HepG2 (cell line): ENCODE measurements at regions not wholly inside any gene's neighbourhood (a gene's known extent, or its start where the extent isn't known, plus 50 kb on each side); places are given as distances from the start of the nearest gene placed in this dataset.

Experiments used
- ATAC-seq: fragments of 200-7000 bp; cut with Tn5 transposase; 3 replicates; pipeline ENCODE4 v1.9.1; 2020; ENCODE audit warnings: mild to moderate bottlenecking, moderate library complexity
- BruUV-seq: library from RNA; stranded (reverse); fragments of 400-500 nt; replicated peaks from 2 replicates; lab custom pipeline; 2021; lab: Mats Ljungman, UMichigan
- CTCF ChIA-PET: fragments of 300-600 bp; formaldehyde crosslinking; extraction: SDS; loops from one replicate; lab custom pipeline; 2021; ENCODE audit warnings: low total read pairs, inconsistent platforms, low intra/inter-chr PET ratio; lab: Yijun Ruan, JAX
- POLR2A ChIA-PET: fragments of 350-600 bp; sonication (Branson Sonifier 250); formaldehyde crosslinking; loops from one replicate; lab custom pipeline; 2020; ENCODE audit warnings: antibody characterized with exemption, inconsistent platforms; lab: Yijun Ruan, JAX
- DNase-seq: peaks from one replicate; pipeline ENCODE4 v3.0.0-alpha.2; 2015; ENCODE audit warnings: low spot score
- FAIRE-seq: peaks from 3 replicates; lab custom pipeline; 2011; peaks lifted over from hg19 to GRCh38; lab: Jason Lieb, UNC
- H2AFZ ChIP-seq: one replicate; pipeline ENCODE4 v1.6.1; 2011; ENCODE audit warnings: low read length, inconsistent platforms
- H3K27ac ChIP-seq: fragments of 300-600 bp; 3 replicates; pipeline ENCODE4 v1.8.0; 2011; ENCODE audit warnings: mixed run types, mild to moderate bottlenecking, mixed read lengths, low read length, inconsistent platforms; ENCODE audit not compliant: insufficient read depth; ENCODE audit errors: extremely low read length
- H3K27me3 ChIP-seq, 2 experiments: fragments of 200-600 bp in 1 of 2; 2 replicates in 1 of 2; 3 replicates in 1 of 2; pipeline versions ENCODE4 v1.6.0 to v1.8.0; 2011; ENCODE audit warnings: low read length in 2 of 2, mild to moderate bottlenecking in 2 of 2, moderate library complexity in 2 of 2, inconsistent platforms in 1 of 2; ENCODE audit not compliant: insufficient read depth in 2 of 2, control insufficient read depth in 1 of 2
- H3K36me3 ChIP-seq, 2 experiments: fragments of 200-600 bp in 1 of 2; replicated peaks in 1 of 2; 2 replicates in 1 of 2; 3 replicates in 1 of 2; pipeline versions ENCODE4 v1.5.1 to v1.8.0; 2011; ENCODE audit warnings: low read length in 2 of 2, inconsistent platforms in 1 of 2; ENCODE audit not compliant: insufficient read depth in 2 of 2, control insufficient read depth in 1 of 2
- H3K4me1 ChIP-seq: 2 replicates; pipeline ENCODE4 v1.5.1; 2012; ENCODE audit warnings: low read length, inconsistent platforms; ENCODE audit not compliant: insufficient read depth
- H3K4me2 ChIP-seq: 2 replicates; pipeline ENCODE4 v1.6.0; 2011; ENCODE audit warnings: low read depth, low read length, inconsistent platforms
- H3K4me3 ChIP-seq, 3 experiments: fragments of 200-600 bp in 1 of 3; sonication (generic), shearing (Covaris generic) in 1 of 3; replicated peaks in 1 of 3; 2 replicates each; pipeline ENCODE4 v1.5.1; 2011 to 2016; ENCODE audit warnings: low read length in 3 of 3, inconsistent platforms in 2 of 3, low read depth in 2 of 3, mild to moderate bottlenecking in 2 of 3, control low read depth in 1 of 3, mixed read lengths in 1 of 3; ENCODE audit not compliant: insufficient read depth in 1 of 3
- H3K79me2 ChIP-seq: one replicate; pipeline ENCODE4 v1.6.1; 2011; ENCODE audit warnings: low read length, inconsistent platforms; ENCODE audit not compliant: insufficient read depth
- H3K9ac ChIP-seq: 2 replicates; pipeline ENCODE4 v1.6.0; 2011; ENCODE audit warnings: mild to moderate bottlenecking, low read depth, low read length, inconsistent platforms; ENCODE audit not compliant: insufficient read depth
- H3K9me3 ChIP-seq: 2 replicates; pipeline ENCODE4 v1.5.1; 2012; ENCODE audit warnings: mild to moderate bottlenecking, low read length
- H4K20me1 ChIP-seq: 2 replicates; pipeline ENCODE4 v1.6.0; 2011; ENCODE audit warnings: inconsistent platforms, mild to moderate bottlenecking, low read length, moderate library complexity; ENCODE audit not compliant: insufficient read depth
- CENPBD1 ChIP-seq: sonication (generic); formaldehyde crosslinking; IDR thresholded peaks from 2 replicates; pipeline ENCODE4 v1.8.0; 2022; ENCODE audit warnings: missing genetic modification reagents, low read depth, mild to moderate bottlenecking, borderline replicate concordance
- DMTF1 ChIP-seq: sonication (generic); formaldehyde crosslinking; IDR thresholded peaks from 2 replicates; pipeline ENCODE4 v1.4.0; 2020; ENCODE audit warnings: mild to moderate bottlenecking, missing genetic modification reagents
- E2F1 ChIP-seq: sonication (generic); formaldehyde crosslinking; IDR thresholded peaks from 2 replicates; pipeline ENCODE4 v1.5.0; 2020; ENCODE audit warnings: missing genetic modification reagents
- FOXK2 ChIP-seq: fragments of 450-650 bp; IDR thresholded peaks from 2 replicates; pipeline ENCODE4 v1.6.1; 2016
- GPN1 ChIP-seq: sonication (generic); formaldehyde crosslinking; IDR thresholded peaks from 2 replicates; pipeline ENCODE4 v1.5.1; 2020; ENCODE audit warnings: missing genetic modification reagents, borderline replicate concordance
- HHEX ChIP-seq: IDR thresholded peaks from 2 replicates; pipeline ENCODE4 v1.6.1; 2016; ENCODE audit warnings: control low read depth
- MIXL1 ChIP-seq: IDR thresholded peaks from 2 replicates; pipeline ENCODE4 v1.6.1; 2016
- MXD4 ChIP-seq: IDR thresholded peaks from 2 replicates; pipeline ENCODE4 v1.6.1; 2016; ENCODE audit warnings: mild to moderate bottlenecking, missing biosample characterization, missing genetic modification reagents
- SIN3A ChIP-seq: IDR thresholded peaks from 2 replicates; pipeline ENCODE4 v1.6.1; 2011; ENCODE audit warnings: low read depth, mild to moderate bottlenecking, control low read depth, low read length, borderline replicate concordance
- TAF15 ChIP-seq: fragments of 200-400 bp; formaldehyde crosslinking; IDR thresholded peaks from one replicate; pipeline ENCODE4 v1.6.1; 2018; ENCODE audit warnings: mild to moderate bottlenecking, low read depth, low read length; ENCODE audit not compliant: poor library complexity, severe bottlenecking
- TFDP1 ChIP-seq: IDR thresholded peaks from 2 replicates; pipeline ENCODE4 v1.6.1; 2016; ENCODE audit warnings: missing compliant biosample characterization, missing genetic modification reagents, borderline replicate concordance
- ZBTB46 ChIP-seq: sonication (generic); formaldehyde crosslinking; IDR thresholded peaks from 2 replicates; pipeline ENCODE4 v1.4.0; 2020; ENCODE audit warnings: mild to moderate bottlenecking, missing genetic modification reagents, borderline replicate concordance
- ZNF550 ChIP-seq: sonication (generic); formaldehyde crosslinking; IDR thresholded peaks from 2 replicates; pipeline ENCODE4 v1.4.0; 2020; ENCODE audit warnings: mild to moderate bottlenecking, missing genetic modification reagents, borderline replicate concordance
- ZNF652 ChIP-seq: IDR thresholded peaks from 2 replicates; pipeline ENCODE4 v1.6.1; 2016; ENCODE audit warnings: low read depth, borderline replicate concordance
- ZNF792 ChIP-seq: IDR thresholded peaks from 2 replicates; pipeline ENCODE4 v1.6.1; 2016
- ZNF878 ChIP-seq: sonication (generic); formaldehyde crosslinking; IDR thresholded peaks from 2 replicates; pipeline ENCODE4 v1.8.1; 2023; ENCODE audit warnings: mild to moderate bottlenecking, missing genetic modification reagents, moderate library complexity
- ZXDC ChIP-seq: sonication (generic); formaldehyde crosslinking; IDR thresholded peaks from 2 replicates; pipeline ENCODE4 v1.5.0; 2020; ENCODE audit warnings: mild to moderate bottlenecking, missing genetic modification reagents
- WGBS: methylation state at CpG from one replicate; pipeline ENCODE4 v1.1.6; 2017; ENCODE audit warnings: low lambda C conversion rate; 5-methylcytosine and 5-hydroxymethylcytosine counted together
- in situ Hi-C: cut with HindIII; loops from 2 replicates; pipeline ENCODE4 v1.10.0; 2017; ENCODE audit warnings: low pct_unique_long_range_greater_than_20kb; ENCODE audit not compliant: extremely low pct_ligation_motif_present
- intact Hi-C: fragments of 100-400 bp; cut with micrococcal nuclease; formaldehyde crosslinking; loops from one replicate; pipeline ENCODE4 v1.10.0; 2022; ENCODE audit not compliant: unreplicated experiment

- in situ Hi-C loops (no loop called here), intact Hi-C loops (no loop called here)
- TF ChIP-seq ZNF878 (CRISPR knock-in tag) (no peak), TFDP1 (CRISPR knock-in tag) (no peak), GPN1 (no peak), E2F1 (CRISPR knock-in tag) (no peak), ZNF550 (CRISPR knock-in tag) (no peak), FOXK2 (no peak), CENPBD1 (CRISPR knock-in tag) (no peak), ZXDC (CRISPR knock-in tag) (no peak), ZNF652 (no peak), MXD4 (CRISPR knock-in tag) (no peak), ZBTB46 (CRISPR knock-in tag) (no peak), DMTF1 (CRISPR knock-in tag) (no peak), SIN3A (no peak), ZNF792 (CRISPR knock-in tag) (no peak), HHEX (no peak), MIXL1 (CRISPR knock-in tag) (no peak), TAF15 (no peak)
- H3K36me3 ChIP-seq: no peaks in the 10 kb centered on the region
- ATAC-seq (no peak), DNase-seq (no peak), FAIRE-seq (no peak)
- WGBS: 11% methylated on average over 2 of the region's 2 CpGs
- H3K9me3 ChIP-seq: no peaks in the 10 kb centered on the region
- POLR2A ChIA-PET: no interaction called here
- no TSS peak for BruUV-seq
- no peak overlapping the region for H3K27ac ChIP-seq
- no peaks in the 10 kb centered on the region for H3K27me3 ChIP-seq
- H3K4me2 ChIP-seq: no peak overlapping the region
- CTCF ChIA-PET: no interaction called here
- H3K9ac ChIP-seq: no peak overlapping the region
- no peak overlapping the region for H3K4me3 ChIP-seq
- no peaks in the 10 kb centered on the region for H3K4me1 ChIP-seq
- H4K20me1 ChIP-seq: no peaks in the 10 kb centered on the region
- H3K79me2 ChIP-seq: no peaks in the 10 kb centered on the region
- H2AFZ ChIP-seq: no peak overlapping the region
These were observed 658.6 kb downstream of the ISL1 start for GRCh38 chr5:52041842-52042241.
